H9 (cell line): ENCODE measurements at regions not wholly inside any gene's neighbourhood (a gene's known extent, or its start where the extent isn't known, plus 50 kb on each side); places are given as distances from the start of the nearest gene placed in this dataset.

Source experiments
- DNase-seq: peaks from one replicate; pipeline ENCODE4 v3.0.0-alpha.2; 2017
- H2AFZ ChIP-seq: one replicate; pipeline ENCODE4 v1.6.1; 2013; ENCODE audit warnings: mild to moderate bottlenecking, low read length, control low read depth, moderate library complexity
- H2AK5ac ChIP-seq: 2 replicates; pipeline ENCODE4 v1.6.1; 2013; ENCODE audit warnings: low read length, control low read depth, mixed read lengths; ENCODE audit not compliant: insufficient read length
- H2BK120ac ChIP-seq: one replicate; pipeline ENCODE4 v1.6.1; 2013; ENCODE audit warnings: low read depth, mild to moderate bottlenecking, low read length, control low read depth, inconsistent platforms; ENCODE audit not compliant: poor library complexity, severe bottlenecking
- H2BK12ac ChIP-seq: 2 replicates; pipeline ENCODE4 v1.6.1; 2013; ENCODE audit warnings: low read length, control low read depth, mixed read lengths, low read depth; ENCODE audit not compliant: insufficient read length
- H2BK15ac ChIP-seq: 2 replicates; pipeline ENCODE4 v1.6.1; 2013; ENCODE audit warnings: low read depth, low read length, control low read depth
- H2BK20ac ChIP-seq: one replicate; pipeline ENCODE4 v1.6.1; 2013; ENCODE audit warnings: low read depth, mild to moderate bottlenecking, low read length, control low read depth, inconsistent platforms; ENCODE audit not compliant: poor library complexity, severe bottlenecking
- H2BK5ac ChIP-seq: 2 replicates; pipeline ENCODE4 v1.6.1; 2013; ENCODE audit warnings: low read length, control low read depth, mixed read lengths; ENCODE audit not compliant: insufficient read length
- H3K14ac ChIP-seq: 2 replicates; pipeline ENCODE4 v1.6.1; 2013; ENCODE audit warnings: low read length, control low read depth; ENCODE audit not compliant: insufficient read depth
- H3K18ac ChIP-seq: 2 replicates; pipeline ENCODE4 v1.6.1; 2013; ENCODE audit warnings: low read depth, mild to moderate bottlenecking, mixed read lengths, low read length, control low read depth; ENCODE audit not compliant: insufficient read length
- H3K23ac ChIP-seq: 2 replicates; pipeline ENCODE4 v1.6.1; 2013; ENCODE audit warnings: low read length, control low read depth, mixed read lengths, low read depth; ENCODE audit not compliant: insufficient read length
- H3K23me2 ChIP-seq: 2 replicates; pipeline ENCODE4 v1.6.1; 2013; ENCODE audit warnings: low read depth, mild to moderate bottlenecking, mixed read lengths, low read length, control low read depth; ENCODE audit not compliant: insufficient read length, poor library complexity, severe bottlenecking
- H3K27ac ChIP-seq: 2 replicates; pipeline ENCODE4 v1.5.1; 2013; ENCODE audit warnings: low read length, control low read depth, mixed read lengths, low read depth; ENCODE audit not compliant: insufficient read length
- H3K27me3 ChIP-seq: 2 replicates; pipeline ENCODE4 v1.6.1; 2013; ENCODE audit warnings: low read length, control low read depth, inconsistent platforms; ENCODE audit not compliant: insufficient read depth
- H3K4ac ChIP-seq: 2 replicates; pipeline ENCODE4 v1.6.1; 2013; ENCODE audit warnings: low read depth, mild to moderate bottlenecking, control low read depth, inconsistent platforms, low read length, moderate library complexity
- H3K4me1 ChIP-seq: 2 replicates; pipeline ENCODE4 v1.6.1; 2013; ENCODE audit warnings: low read length, control low read depth, inconsistent platforms; ENCODE audit not compliant: insufficient read depth
- H3K4me2 ChIP-seq: 2 replicates; pipeline ENCODE4 v1.6.1; 2013; ENCODE audit warnings: low read length, control low read depth, mixed read lengths; ENCODE audit not compliant: insufficient read length, insufficient read depth
- H3K56ac ChIP-seq: 2 replicates; pipeline ENCODE4 v1.6.1; 2013; ENCODE audit warnings: low read depth, mild to moderate bottlenecking, mixed read lengths, low read length, control low read depth; ENCODE audit not compliant: insufficient read length
- H3K79me1 ChIP-seq: 2 replicates; pipeline ENCODE4 v1.6.1; 2013; ENCODE audit warnings: low read depth, mild to moderate bottlenecking, moderate library complexity, low read length, control low read depth, inconsistent platforms; ENCODE audit not compliant: insufficient read depth, poor library complexity, severe bottlenecking
- H3K79me2 ChIP-seq: 2 replicates; pipeline ENCODE4 v1.6.1; 2013; ENCODE audit warnings: low read length, control low read depth, inconsistent platforms; ENCODE audit not compliant: insufficient read depth
- H3K9ac ChIP-seq: 2 replicates; pipeline ENCODE4 v1.6.1; 2013; ENCODE audit warnings: low read length, control low read depth, mixed read lengths; ENCODE audit not compliant: insufficient read length; ENCODE audit errors: extremely low read depth
- H3K9me3 ChIP-seq: one replicate; pipeline ENCODE4 v1.6.1; 2013; ENCODE audit warnings: low read depth, low read length, inconsistent platforms; ENCODE audit not compliant: control insufficient read depth
- H3T11ph ChIP-seq: one replicate; pipeline ENCODE4 v1.6.1; 2013; ENCODE audit warnings: mild to moderate bottlenecking, low read length, control low read depth, inconsistent platforms
- H4K20me1 ChIP-seq: one replicate; pipeline ENCODE4 v1.6.1; 2013; ENCODE audit not compliant: control insufficient read depth, insufficient read length, insufficient read depth
- H4K5ac ChIP-seq: 2 replicates; pipeline ENCODE4 v1.6.1; 2013; ENCODE audit warnings: low read depth, mild to moderate bottlenecking, mixed read lengths, low read length, control low read depth; ENCODE audit not compliant: insufficient read length
- H4K8ac ChIP-seq: replicated peaks from 2 replicates; pipeline ENCODE4 v1.6.1; 2013; ENCODE audit warnings: low read length, control low read depth, mixed read lengths, low read depth; ENCODE audit not compliant: insufficient read length
- H4K91ac ChIP-seq: 2 replicates; pipeline ENCODE4 v1.6.1; 2013; ENCODE audit warnings: low read depth, mild to moderate bottlenecking, moderate library complexity, mixed read lengths, low read length, control low read depth; ENCODE audit not compliant: insufficient read length
- H3K27ac Mint-ChIP-seq, 3 experiments: 2 replicates in 2 of 3; 3 replicates in 1 of 3; pipeline ENCODE4 v1.8.0; 2020 to 2021; ENCODE audit warnings: mixed read lengths in 3 of 3, mild to moderate bottlenecking in 1 of 3, moderate library complexity in 1 of 3
- H3K27me3 Mint-ChIP-seq: 2 replicates; pipeline ENCODE4 v1.8.0; 2021; ENCODE audit warnings: low read depth, mild to moderate bottlenecking, moderate library complexity, mixed read lengths
- H3K36me3 Mint-ChIP-seq, 3 experiments: 2 replicates in 2 of 3; 3 replicates in 1 of 3; pipeline ENCODE4 v1.8.0; 2020 to 2021; ENCODE audit warnings: low read depth in 3 of 3, mixed read lengths in 3 of 3; ENCODE audit not compliant: insufficient read depth in 1 of 3
- H3K4me1 Mint-ChIP-seq, 2 experiments: 2 replicates each; pipeline ENCODE4 v1.8.0; 2020; ENCODE audit warnings: mixed read lengths in 2 of 2
- H3K4me3 Mint-ChIP-seq, 2 experiments: 2 replicates in 1 of 2; 3 replicates in 1 of 2; pipeline ENCODE4 v1.8.0; 2020 to 2021; ENCODE audit warnings: mild to moderate bottlenecking in 2 of 2, mixed read lengths in 2 of 2, moderate library complexity in 1 of 2
- H3K9me3 Mint-ChIP-seq, 2 experiments: 2 replicates in 1 of 2; 3 replicates in 1 of 2; pipeline ENCODE4 v1.8.0; 2020; ENCODE audit warnings: mild to moderate bottlenecking in 2 of 2, mixed read lengths in 2 of 2, moderate library complexity in 1 of 2
- WGBS: extraction: QIAGEN DNeasy Blood & Tissue Kit; methylation state at CpG from one replicate; pipeline ENCODE4 v1.1.7; 2013; ENCODE audit warnings: missing lambda C conversion rate, low lambda C conversion rate, mixed read lengths; ENCODE audit not compliant: insufficient read length; ENCODE audit errors: extremely low coverage; 5-methylcytosine and 5-hydroxymethylcytosine counted together
- TF ChIP-seq, protein P1 (sequence below): fragments of 200-600 bp; sonication (generic); conservative IDR thresholded peaks from 3 replicates; pipeline ENCODE4 v1.8.0; 2021; ENCODE audit warnings: antibody characterized with exemption, mild to moderate bottlenecking

DNA sequence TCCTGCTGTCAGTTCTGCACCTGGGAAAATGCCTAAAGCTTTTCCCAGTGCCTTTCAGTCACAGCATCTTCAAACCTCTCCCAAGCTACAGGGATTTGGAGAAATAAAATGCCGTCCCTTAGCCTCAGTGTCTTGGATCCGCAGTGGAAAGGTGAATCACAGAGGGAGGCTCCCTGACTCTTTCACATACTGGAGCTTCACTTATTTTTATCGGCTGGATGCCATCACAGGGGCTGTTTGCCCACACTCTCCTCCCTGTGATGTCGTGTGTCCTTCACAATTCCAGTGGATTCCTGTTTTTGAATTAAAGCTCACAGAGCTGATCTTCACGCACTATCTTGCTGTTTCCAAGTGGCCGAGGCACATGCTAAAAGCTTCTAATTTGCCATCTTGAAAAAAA, 1303.1 kb upstream of the DDX18 start:
- H2BK5ac ChIP-seq: no peak overlapping the region
- H2BK12ac ChIP-seq: no peak overlapping the region
- no peak overlapping the region for H2BK15ac ChIP-seq
- H3K23ac ChIP-seq: no peak overlapping the region
- no peak overlapping the region for H2BK120ac ChIP-seq
- H4K20me1 ChIP-seq: no peaks in the 10 kb centered on the region
- no peak overlapping the region for H4K5ac ChIP-seq
- no peaks in the 10 kb centered on the region for H3K36me3 Mint-ChIP-seq
- DNase-seq: no peak
- no peak overlapping the region for H2AFZ ChIP-seq
- no peak overlapping the region for H3K27ac ChIP-seq
- H3K4ac ChIP-seq: no peak overlapping the region
- H3K23me2 ChIP-seq: no peaks in the 10 kb centered on the region
- peaks cover 2 to 3% of the 10 kb centered on the region in 2 experiments; a peak in 3 of 4 replicates for H3K4me1 Mint-ChIP-seq
- H4K8ac ChIP-seq: no peak overlapping the region
- no peak overlapping the region for H3K14ac ChIP-seq
- H3T11ph ChIP-seq: no peak overlapping the region
- no peak overlapping the region for H2BK20ac ChIP-seq
- H3K9me3 ChIP-seq: no peaks in the 10 kb centered on the region
- H3K79me1 ChIP-seq: no peaks in the 10 kb centered on the region
- no peak overlapping the region for H3K18ac ChIP-seq
- H3K4me1 ChIP-seq: no peaks in the 10 kb centered on the region
- no peak overlapping the region for H3K56ac ChIP-seq
- H2AK5ac ChIP-seq: no peak overlapping the region
- H4K91ac ChIP-seq: no peak overlapping the region
- WGBS: no CpG with 5 or more reads among the region's 6 CpGs
- H3K27ac Mint-ChIP-seq: no peak overlapping the region
- H3K27me3 ChIP-seq: no peaks in the 10 kb centered on the region
- no peaks in the 10 kb centered on the region for H3K27me3 Mint-ChIP-seq
- H3K9ac ChIP-seq: no peak overlapping the region
- no peaks in the 10 kb centered on the region for H3K9me3 Mint-ChIP-seq
- no peaks in the 10 kb centered on the region for H3K79me2 ChIP-seq
- H3K4me3 Mint-ChIP-seq: no peak overlapping the region
- TF ChIP-seq, protein P1, sequence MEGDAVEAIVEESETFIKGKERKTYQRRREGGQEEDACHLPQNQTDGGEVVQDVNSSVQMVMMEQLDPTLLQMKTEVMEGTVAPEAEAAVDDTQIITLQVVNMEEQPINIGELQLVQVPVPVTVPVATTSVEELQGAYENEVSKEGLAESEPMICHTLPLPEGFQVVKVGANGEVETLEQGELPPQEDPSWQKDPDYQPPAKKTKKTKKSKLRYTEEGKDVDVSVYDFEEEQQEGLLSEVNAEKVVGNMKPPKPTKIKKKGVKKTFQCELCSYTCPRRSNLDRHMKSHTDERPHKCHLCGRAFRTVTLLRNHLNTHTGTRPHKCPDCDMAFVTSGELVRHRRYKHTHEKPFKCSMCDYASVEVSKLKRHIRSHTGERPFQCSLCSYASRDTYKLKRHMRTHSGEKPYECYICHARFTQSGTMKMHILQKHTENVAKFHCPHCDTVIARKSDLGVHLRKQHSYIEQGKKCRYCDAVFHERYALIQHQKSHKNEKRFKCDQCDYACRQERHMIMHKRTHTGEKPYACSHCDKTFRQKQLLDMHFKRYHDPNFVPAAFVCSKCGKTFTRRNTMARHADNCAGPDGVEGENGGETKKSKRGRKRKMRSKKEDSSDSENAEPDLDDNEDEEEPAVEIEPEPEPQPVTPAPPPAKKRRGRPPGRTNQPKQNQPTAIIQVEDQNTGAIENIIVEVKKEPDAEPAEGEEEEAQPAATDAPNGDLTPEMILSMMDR: no peak
- H3K4me2 ChIP-seq: no peak overlapping the region
